Fibroblast of lung (primary cell): ENCODE measurements at regions not wholly inside any gene's neighbourhood (a gene's known extent, or its start where the extent isn't known, plus 50 kb on each side); places are given as distances from the start of the nearest gene placed in this dataset.

Source experiments
- DNase-seq, 2 donors: peaks; one replicate each; pipeline versions ENCODE4 v3.0.0 to v3.0.0-alpha.2; 2010; ENCODE audit warnings: low read depth in 2 of 2
- H2AFZ ChIP-seq: 2 replicates; pipeline ENCODE4 v1.5.1; 2012; ENCODE audit warnings: low read length, control low read depth, inconsistent platforms
- H3K27ac ChIP-seq: 2 replicates; pipeline ENCODE4 v1.5.1; 2011; ENCODE audit warnings: low read length, control low read depth; ENCODE audit not compliant: insufficient read depth
- H3K27me3 ChIP-seq: 2 replicates; pipeline ENCODE4 v1.5.1; 2011; ENCODE audit warnings: mild to moderate bottlenecking, low read length; ENCODE audit not compliant: control insufficient read depth, insufficient read depth
- H3K36me3 ChIP-seq: 2 replicates; pipeline ENCODE4 v1.5.1; 2011; ENCODE audit warnings: low read length; ENCODE audit not compliant: control insufficient read depth, insufficient read depth
- H3K4me1 ChIP-seq: 2 replicates; pipeline ENCODE4 v1.5.1; 2011; ENCODE audit warnings: low read length; ENCODE audit not compliant: control insufficient read depth, insufficient read depth; ENCODE audit errors: extremely low read depth
- H3K4me2 ChIP-seq: 2 replicates; pipeline ENCODE4 v1.5.1; 2011; ENCODE audit warnings: low read length, control low read depth; ENCODE audit not compliant: insufficient read depth; ENCODE audit errors: extremely low read depth
- H3K4me3 ChIP-seq, 4 experiments: fragments of 200-600 bp in 1 of 4; sonication (generic) in 1 of 4; replicated peaks in 1 of 4; 2 replicates each; pipeline ENCODE4 v1.5.1; 2011 to 2016; ENCODE audit warnings: low read length in 4 of 4, low read depth in 3 of 4, mild to moderate bottlenecking in 3 of 4, control low read depth in 2 of 4, inconsistent platforms in 1 of 4, mixed read lengths in 1 of 4; ENCODE audit not compliant: insufficient read depth in 1 of 4; ENCODE audit errors: control extremely low read depth in 1 of 4
- H3K79me2 ChIP-seq: 2 replicates; pipeline ENCODE4 v1.5.1; 2012; ENCODE audit warnings: mild to moderate bottlenecking, low read length, inconsistent platforms; ENCODE audit not compliant: control insufficient read depth, insufficient read depth
- H3K9ac ChIP-seq: 2 replicates; pipeline ENCODE4 v1.5.1; 2011; ENCODE audit warnings: mild to moderate bottlenecking, low read length, control low read depth; ENCODE audit not compliant: insufficient read depth
- H3K9me3 ChIP-seq: 2 replicates; pipeline ENCODE4 v1.5.1; 2012; ENCODE audit warnings: low read depth, low read length; ENCODE audit not compliant: control insufficient read depth, insufficient read depth
- H4K20me1 ChIP-seq: 2 replicates; pipeline ENCODE4 v1.5.1; 2011; ENCODE audit warnings: low read length; ENCODE audit not compliant: control insufficient read depth, insufficient read depth; ENCODE audit errors: extremely low read depth
- EZH2 ChIP-seq: IDR thresholded peaks from 2 replicates; pipeline ENCODE4 v1.5.1; 2012; ENCODE audit warnings: low read length, control low read depth, mild to moderate bottlenecking; ENCODE audit errors: missing control alignments
- TF ChIP-seq, protein P1 (sequence below), 2 donors: IDR thresholded peaks in 1 of 2; conservative IDR thresholded peaks in 1 of 2; 1 replicate in 1 of 2; 2 replicates in 1 of 2; pipeline ENCODE4 v1.5.1; 2011 to 2012; ENCODE audit warnings: low read length in 2 of 2, control low read depth in 1 of 2, inconsistent platforms in 1 of 2, low read depth in 1 of 2, mild to moderate bottlenecking in 1 of 2

DNA sequence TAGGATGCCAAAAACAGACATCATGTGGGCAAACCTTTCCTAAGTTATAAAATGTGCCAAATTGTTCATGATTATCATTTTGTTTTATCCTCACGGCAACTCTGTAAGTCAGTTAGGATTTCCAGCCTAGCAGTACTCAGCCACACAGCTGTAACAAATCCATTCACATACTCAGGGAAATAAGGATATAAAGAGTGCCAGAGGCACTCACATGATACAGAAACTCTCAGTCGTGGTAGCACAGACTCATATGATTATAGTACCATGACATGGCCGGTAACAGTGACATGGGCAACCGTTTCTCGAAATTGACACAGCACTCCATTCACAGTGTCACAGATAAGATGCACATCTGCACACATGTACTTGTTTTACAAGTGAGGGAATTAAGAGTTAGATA is 344.2 kb downstream of the LRIG3 start:
- H3K4me1 ChIP-seq = peaks cover 2% of the 10 kb centered on the region
- no peak overlapping the region for H2AFZ ChIP-seq
- no peaks in the 10 kb centered on the region for H3K27me3 ChIP-seq
- peak in 1 of 2 donors; percentile 47 for DNase-seq
- H3K36me3 ChIP-seq = no peaks in the 10 kb centered on the region
- H4K20me1 ChIP-seq = no peaks in the 10 kb centered on the region
- H3K27ac ChIP-seq = no peak overlapping the region
- H3K4me3 ChIP-seq = no peak overlapping the region
- H3K4me2 ChIP-seq = no peak overlapping the region
- no peaks in the 10 kb centered on the region for H3K9me3 ChIP-seq
- TF ChIP-seq, protein P1, sequence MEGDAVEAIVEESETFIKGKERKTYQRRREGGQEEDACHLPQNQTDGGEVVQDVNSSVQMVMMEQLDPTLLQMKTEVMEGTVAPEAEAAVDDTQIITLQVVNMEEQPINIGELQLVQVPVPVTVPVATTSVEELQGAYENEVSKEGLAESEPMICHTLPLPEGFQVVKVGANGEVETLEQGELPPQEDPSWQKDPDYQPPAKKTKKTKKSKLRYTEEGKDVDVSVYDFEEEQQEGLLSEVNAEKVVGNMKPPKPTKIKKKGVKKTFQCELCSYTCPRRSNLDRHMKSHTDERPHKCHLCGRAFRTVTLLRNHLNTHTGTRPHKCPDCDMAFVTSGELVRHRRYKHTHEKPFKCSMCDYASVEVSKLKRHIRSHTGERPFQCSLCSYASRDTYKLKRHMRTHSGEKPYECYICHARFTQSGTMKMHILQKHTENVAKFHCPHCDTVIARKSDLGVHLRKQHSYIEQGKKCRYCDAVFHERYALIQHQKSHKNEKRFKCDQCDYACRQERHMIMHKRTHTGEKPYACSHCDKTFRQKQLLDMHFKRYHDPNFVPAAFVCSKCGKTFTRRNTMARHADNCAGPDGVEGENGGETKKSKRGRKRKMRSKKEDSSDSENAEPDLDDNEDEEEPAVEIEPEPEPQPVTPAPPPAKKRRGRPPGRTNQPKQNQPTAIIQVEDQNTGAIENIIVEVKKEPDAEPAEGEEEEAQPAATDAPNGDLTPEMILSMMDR (conservative IDR thresholded peaks at IDR 0.05 in 1 of 2, IDR thresholded peaks at IDR 0.05 in 1 of 2; ENCODE audit: low read depth in 1 of 2, low read length in 2 of 2) = no peak
- no peak for TF ChIP-seq EZH2
- H3K79me2 ChIP-seq = no peaks in the 10 kb centered on the region
- H3K9ac ChIP-seq = no peak overlapping the region

DNA sequence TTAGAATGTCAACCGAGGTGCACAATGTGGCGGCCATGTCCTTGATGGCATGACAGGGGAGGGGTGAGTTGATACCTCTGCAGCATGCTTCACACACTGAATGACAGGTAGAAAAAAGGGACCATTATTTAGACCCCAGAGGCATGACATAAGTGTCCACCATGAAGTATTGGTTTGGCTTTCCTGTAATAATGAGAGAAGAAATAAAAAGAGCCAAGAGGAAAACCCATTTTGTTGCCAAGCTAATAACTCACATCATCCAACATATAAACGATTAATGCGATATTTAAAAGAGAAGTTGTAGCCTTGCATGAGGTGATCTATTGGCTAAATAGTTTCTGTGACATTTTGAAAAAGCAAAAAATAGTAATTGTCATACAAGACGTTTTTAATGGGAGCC is 343.4 kb downstream of the LRIG3 start:
- Histone ChIP-seq H3K36me3 (no peaks in the 10 kb centered on the region), H4K20me1 (no peaks in the 10 kb centered on the region), H3K27me3 (no peaks in the 10 kb centered on the region), H3K9ac (no peak overlapping the region), H2AFZ (no peak overlapping the region), H3K9me3 (no peaks in the 10 kb centered on the region), H3K4me1 (peaks cover 2% of the 10 kb centered on the region), H3K27ac (no peak overlapping the region), H3K4me2 (no peak overlapping the region), H3K4me3 (no peak overlapping the region), H3K79me2 (no peaks in the 10 kb centered on the region)
- TF ChIP-seq, protein P1 (conservative IDR thresholded peaks at IDR 0.05 in 1 of 2, IDR thresholded peaks at IDR 0.05 in 1 of 2; ENCODE audit: low read depth in 1 of 2, low read length in 2 of 2) = no peak
- no peak for TF ChIP-seq EZH2
- no peak for DNase-seq

DNA sequence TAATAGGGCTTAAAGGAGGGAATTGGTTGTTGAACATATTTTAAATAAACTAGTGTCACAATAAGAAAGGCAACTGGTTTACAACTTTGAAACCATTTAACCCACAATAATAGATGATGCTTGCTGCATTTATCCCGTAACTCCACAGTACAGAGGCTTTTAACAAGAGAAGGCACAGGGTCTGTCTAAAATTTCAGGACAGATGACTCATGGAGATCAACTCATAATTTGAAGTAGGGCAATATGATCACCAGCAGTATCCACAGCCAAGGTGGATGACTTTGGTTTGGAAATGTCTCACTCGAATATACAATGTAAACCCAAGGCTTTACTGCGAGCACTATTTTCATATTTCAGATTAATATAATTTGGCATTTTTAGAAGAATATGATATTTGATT is 340.2 kb downstream of the LRIG3 start:
- Histone ChIP-seq H3K4me3 (no peak overlapping the region), H3K9ac (no peak overlapping the region)
- DNase-seq = no peak

More for the DNA sequence above, 340.2 kb downstream of the LRIG3 start:
- Histone ChIP-seq H3K4me1 (peaks cover 2% of the 10 kb centered on the region), H3K27ac (no peak overlapping the region), H3K4me2 (no peak overlapping the region), H3K36me3 (no peaks in the 10 kb centered on the region), H3K9me3 (no peaks in the 10 kb centered on the region), H3K79me2 (no peaks in the 10 kb centered on the region), H2AFZ (no peak overlapping the region), H3K27me3 (no peaks in the 10 kb centered on the region), H4K20me1 (no peaks in the 10 kb centered on the region)
- TF ChIP-seq, protein P1 (conservative IDR thresholded peaks at IDR 0.05 in 1 of 2, IDR thresholded peaks at IDR 0.05 in 1 of 2; ENCODE audit: low read depth in 1 of 2, low read length in 2 of 2) = no peak
- no peak for TF ChIP-seq EZH2
